ENCODE measurements at regions not wholly inside any gene's neighbourhood (a gene's known extent, or its start where the extent isn't known, plus 50 kb on each side); places are given as distances from the start of the nearest gene placed in this dataset.

DNA sequence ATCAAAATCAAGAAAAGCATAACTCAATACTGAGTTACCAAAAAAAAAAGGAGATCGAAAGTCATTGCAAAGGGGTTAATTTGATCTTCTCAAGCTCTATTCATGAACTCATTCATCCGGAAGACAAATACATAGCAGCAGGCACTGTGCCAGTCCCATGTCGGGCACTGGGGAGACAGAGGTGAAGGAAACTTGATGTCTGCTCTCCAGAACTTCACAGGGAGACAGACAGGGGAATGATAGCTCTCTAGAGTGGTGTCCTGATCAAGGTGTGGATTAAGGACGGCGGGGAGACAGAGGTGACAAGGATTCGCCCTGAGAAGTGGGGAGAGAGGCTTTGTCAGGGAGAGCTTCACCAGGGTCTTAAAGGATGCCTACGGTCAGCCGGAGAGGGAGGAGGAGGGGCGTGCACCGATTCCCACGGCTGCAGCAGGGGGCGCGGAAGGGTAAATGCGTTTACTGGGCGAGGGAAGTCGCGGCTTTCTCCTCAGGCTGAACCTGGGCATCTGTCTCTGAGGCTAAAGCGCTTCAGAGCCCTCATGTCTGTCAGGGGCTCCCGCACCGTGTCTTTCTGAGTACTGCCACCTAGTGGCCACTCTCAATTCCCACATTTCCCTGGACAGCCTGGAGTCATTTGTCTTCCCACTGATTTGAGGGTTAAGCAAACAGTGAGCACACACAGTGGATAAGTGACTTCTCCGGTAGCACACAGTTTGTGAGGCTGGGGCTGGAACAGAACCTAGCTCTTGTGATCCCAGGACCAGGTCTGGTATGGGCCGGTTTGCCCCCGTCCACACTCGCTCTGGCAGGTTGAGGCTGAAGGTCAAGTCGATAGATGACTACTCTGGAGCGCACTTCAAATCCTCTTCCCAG is 152.8 kb downstream of the TENT5C start:
- H2AFZ ChIP-seq (ENCODE audit: low read depth, low read length) = peak overlapping the region; percentile 58
- no peaks in the 10 kb centered on the region for H3K9me2 ChIP-seq (ENCODE audit: insufficient read depth, low read length)
- H4K20me1 ChIP-seq (ENCODE audit: insufficient read depth) = no peaks in the 10 kb centered on the region
- no peaks in the 10 kb centered on the region for H3F3A ChIP-seq (ENCODE audit: insufficient read depth, low read length, poor library complexity, severe bottlenecking)
- H3K4me2 ChIP-seq (ENCODE audit: low read length) = peak overlapping the region; percentile 11
- no peak overlapping the region for H3K27ac ChIP-seq (ENCODE audit: low read length)
- H3K27me3 ChIP-seq (ENCODE audit: insufficient read depth, low read depth, low read length) = no peaks in the 10 kb centered on the region
- TF ChIP-seq, protein P1, sequence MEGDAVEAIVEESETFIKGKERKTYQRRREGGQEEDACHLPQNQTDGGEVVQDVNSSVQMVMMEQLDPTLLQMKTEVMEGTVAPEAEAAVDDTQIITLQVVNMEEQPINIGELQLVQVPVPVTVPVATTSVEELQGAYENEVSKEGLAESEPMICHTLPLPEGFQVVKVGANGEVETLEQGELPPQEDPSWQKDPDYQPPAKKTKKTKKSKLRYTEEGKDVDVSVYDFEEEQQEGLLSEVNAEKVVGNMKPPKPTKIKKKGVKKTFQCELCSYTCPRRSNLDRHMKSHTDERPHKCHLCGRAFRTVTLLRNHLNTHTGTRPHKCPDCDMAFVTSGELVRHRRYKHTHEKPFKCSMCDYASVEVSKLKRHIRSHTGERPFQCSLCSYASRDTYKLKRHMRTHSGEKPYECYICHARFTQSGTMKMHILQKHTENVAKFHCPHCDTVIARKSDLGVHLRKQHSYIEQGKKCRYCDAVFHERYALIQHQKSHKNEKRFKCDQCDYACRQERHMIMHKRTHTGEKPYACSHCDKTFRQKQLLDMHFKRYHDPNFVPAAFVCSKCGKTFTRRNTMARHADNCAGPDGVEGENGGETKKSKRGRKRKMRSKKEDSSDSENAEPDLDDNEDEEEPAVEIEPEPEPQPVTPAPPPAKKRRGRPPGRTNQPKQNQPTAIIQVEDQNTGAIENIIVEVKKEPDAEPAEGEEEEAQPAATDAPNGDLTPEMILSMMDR (IDR thresholded peaks at IDR 0.05; ENCODE audit: poor library complexity, severe bottlenecking) = peak; percentile 88
- no peak for TF ChIP-seq EP300 (conservative IDR thresholded peaks at IDR 0.05; ENCODE audit: poor library complexity, severe bottlenecking)
- TF ChIP-seq SMC3 (conservative IDR thresholded peaks at IDR 0.05; ENCODE audit: poor library complexity) = peak; percentile 83
- TF ChIP-seq RAD21 (conservative IDR thresholded peaks at IDR 0.05) = peak; percentile 71
- no peaks in the 10 kb centered on the region for H3K36me3 ChIP-seq (ENCODE audit: insufficient read depth, low read length)
- H3K9ac ChIP-seq (ENCODE audit: low read length) = peak overlapping the region; percentile 46
- no peaks in the 10 kb centered on the region for H3K79me2 ChIP-seq (replicated peaks; ENCODE audit: insufficient read depth, low read length)
- peak overlapping the region; percentile 61 for H3K4me3 ChIP-seq (ENCODE audit: low read length)
- H3K9me3 ChIP-seq (ENCODE audit: low read length) = no peaks in the 10 kb centered on the region

DNA sequence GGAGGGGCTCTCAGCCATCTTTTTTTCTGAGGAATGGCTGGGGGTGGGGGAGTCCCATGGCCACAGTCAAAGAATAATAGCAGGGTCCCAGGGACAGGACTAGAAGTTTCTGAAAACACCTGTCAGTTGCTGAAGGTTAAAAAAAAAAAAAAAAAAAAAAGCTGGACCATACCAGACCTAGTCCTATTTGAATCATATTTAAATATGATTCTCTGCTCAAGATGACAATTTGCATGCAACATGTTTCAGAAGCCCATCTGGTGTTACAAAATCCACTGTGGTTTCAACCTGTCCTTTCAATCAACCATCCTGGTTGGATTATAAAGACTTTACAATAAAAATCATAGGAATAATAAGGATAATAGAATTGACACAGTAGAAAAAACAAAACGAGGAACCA is 153.7 kb downstream of the TENT5C start:
- H3K9me2 ChIP-seq (ENCODE audit: insufficient read depth, low read length) = no peaks in the 10 kb centered on the region
- no peak overlapping the region for H3K9ac ChIP-seq (ENCODE audit: low read length)
- H3K79me2 ChIP-seq (replicated peaks; ENCODE audit: insufficient read depth, low read length) = no peaks in the 10 kb centered on the region
- H3K4me2 ChIP-seq (ENCODE audit: low read length) = no peak overlapping the region
- no peaks in the 10 kb centered on the region for H3K36me3 ChIP-seq (ENCODE audit: insufficient read depth, low read length)
- H3K27ac ChIP-seq (ENCODE audit: low read length) = no peak overlapping the region
- H3K4me3 ChIP-seq (ENCODE audit: low read length) = no peak overlapping the region
- no peaks in the 10 kb centered on the region for H3F3A ChIP-seq (ENCODE audit: insufficient read depth, low read length, poor library complexity, severe bottlenecking)
- H2AFZ ChIP-seq (ENCODE audit: low read depth, low read length) = no peak overlapping the region
- no peaks in the 10 kb centered on the region for H3K27me3 ChIP-seq (ENCODE audit: insufficient read depth, low read depth, low read length)
- TF ChIP-seq, protein P1 (IDR thresholded peaks at IDR 0.05; ENCODE audit: poor library complexity, severe bottlenecking) = no peak
- TF ChIP-seq POLR2AphosphoS5 (IDR thresholded peaks at IDR 0.05) (no peak), REST (IDR thresholded peaks at IDR 0.05; ENCODE audit: borderline replicate concordance) (no peak), SMC3 (conservative IDR thresholded peaks at IDR 0.05; ENCODE audit: poor library complexity) (no peak), TAF1 (IDR thresholded peaks at IDR 0.05; ENCODE audit: low read depth) (no peak), EP300 (conservative IDR thresholded peaks at IDR 0.05; ENCODE audit: poor library complexity, severe bottlenecking) (no peak), MXI1 (conservative IDR thresholded peaks at IDR 0.05; ENCODE audit: poor library complexity, severe bottlenecking) (no peak), RAD21 (conservative IDR thresholded peaks at IDR 0.05) (no peak), EZH2 (IDR thresholded peaks at IDR 0.05; ENCODE audit: borderline replicate concordance, insufficient read depth, low read length, poor library complexity, severe bottlenecking) (no peak)
- no peaks in the 10 kb centered on the region for H4K20me1 ChIP-seq (ENCODE audit: insufficient read depth)
- no peaks in the 10 kb centered on the region for H3K9me3 ChIP-seq (ENCODE audit: low read length)
